ENCODE measurements at regions not wholly inside any gene's neighbourhood (a gene's known extent, or its start where the extent isn't known, plus 50 kb on each side); places are given as distances from the start of the nearest gene placed in this dataset.

- BruUV-seq (replicated peaks): no TSS peak
- Histone ChIP-seq H3K27ac (ENCODE audit: low read depth, low read length) (no peak overlapping the region), H3K4me1 (ENCODE audit: control insufficient read depth in 1 of 2, insufficient read depth in 2 of 2, low read length in 2 of 2) (no peaks in the 10 kb centered on the region), H3K9me2 (ENCODE audit: insufficient read depth) (no peaks in the 10 kb centered on the region), H3K4me3 (replicated peaks in 1 of 2; ENCODE audit: low read depth in 1 of 2, low read length in 2 of 2) (no peak overlapping the region), H3K4me2 (ENCODE audit: low read length) (no peak overlapping the region), H3K27me3 (ENCODE audit: insufficient read depth, low read length) (no peaks in the 10 kb centered on the region), H3K9ac (ENCODE audit: low read length) (no peak overlapping the region), H3K36me3 (ENCODE audit: control insufficient read depth in 1 of 2, insufficient read depth in 2 of 2, low read length in 2 of 2) (no peaks in the 10 kb centered on the region), H3K9me3 (ENCODE audit: control insufficient read depth in 1 of 2, insufficient read depth in 1 of 2, low read depth in 1 of 2, low read length in 2 of 2) (no peaks in the 10 kb centered on the region), H4K20me1 (ENCODE audit: insufficient read depth) (no peaks in the 10 kb centered on the region), H3K79me2 (ENCODE audit: insufficient read depth, low read length) (no peaks in the 10 kb centered on the region), H2AFZ (ENCODE audit: low read depth, low read length, poor library complexity, severe bottlenecking) (no peak overlapping the region)
- intact Hi-C loops (cut with micrococcal nuclease): no loop called here
- no peak for DNase-seq (ENCODE audit: low read depth, low spot score)
- POLR2A ChIA-PET: no interaction called here
- RAD21 ChIA-PET (ENCODE audit: low non-redundant PET in 1 of 2, low total read pairs in 2 of 2, uncharacterized antibody in 2 of 2, unreplicated experiment in 2 of 2): no interaction called here
- TF ChIP-seq FOSL1 (IDR thresholded peaks at IDR 0.05; ENCODE audit: low read depth) (no peak), POLR2AphosphoS5 (IDR thresholded peaks at IDR 0.05; ENCODE audit: low read depth, low read length) (no peak), SIN3A (IDR thresholded peaks at IDR 0.05; ENCODE audit: low read depth) (no peak), ATF3 (IDR thresholded peaks at IDR 0.05) (no peak), JUND (IDR thresholded peaks at IDR 0.05) (no peak), ZNF274 (IDR thresholded peaks at IDR 0.05; ENCODE audit: low read depth, low read length) (no peak), EZH2phosphoT487 (IDR thresholded peaks at IDR 0.05; ENCODE audit: borderline replicate concordance) (no peak), SRF (IDR thresholded peaks at IDR 0.05; ENCODE audit: low read depth) (no peak), EGR1 (IDR thresholded peaks at IDR 0.05; ENCODE audit: low read depth) (no peak), EZH2 (IDR thresholded peaks at IDR 0.05) (no peak), ZBTB33 (IDR thresholded peaks at IDR 0.05; ENCODE audit: extremely low read depth, insufficient replicate concordance, low read length) (no peak), RAD21 (IDR thresholded peaks at IDR 0.05; ENCODE audit: low read depth) (no peak), CEBPB (IDR thresholded peaks at IDR 0.05; ENCODE audit: low read depth) (no peak), MAX (IDR thresholded peaks at IDR 0.05) (no peak), SP1 (IDR thresholded peaks at IDR 0.05; ENCODE audit: low read depth) (no peak)
- CTCF ChIA-PET: no interaction called here
- ATAC-seq: no peak
These were observed 100.0 kb upstream of the ARHGAP20 start for GRCh38 chr11:110812086-110812733.
